ENCODE measurements at regions not wholly inside any gene's neighbourhood (a gene's known extent, or its start where the extent isn't known, plus 50 kb on each side); places are given as distances from the start of the nearest gene placed in this dataset.
"Not testable (repeated sequence)": the region's sequence is repeated elsewhere in the genome, so short reads cannot be mapped to it uniquely, and the experiment has no call there.

DNA sequence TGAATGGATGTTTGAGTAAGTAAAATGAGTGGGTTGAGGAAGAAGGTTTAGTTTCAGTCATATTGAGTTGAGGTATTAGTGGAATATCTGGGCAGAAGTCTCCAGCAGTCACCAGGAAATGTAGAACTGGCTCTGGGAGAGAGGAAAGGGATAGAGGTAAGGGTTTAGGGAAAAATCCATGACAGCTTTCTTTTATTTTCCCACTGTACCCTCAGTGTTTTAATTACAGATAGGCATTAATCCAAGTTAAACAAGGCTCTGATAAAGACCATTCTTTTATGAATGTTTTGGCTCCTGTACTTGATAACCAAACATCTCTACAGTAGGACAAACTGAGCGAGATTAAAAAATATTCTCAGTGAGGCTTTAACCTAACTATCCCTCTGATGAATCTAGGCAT lies 318.4 kb upstream of the SYNCRIP start:
- no peak for DNase-seq (ENCODE audit: low spot score)

DNA sequence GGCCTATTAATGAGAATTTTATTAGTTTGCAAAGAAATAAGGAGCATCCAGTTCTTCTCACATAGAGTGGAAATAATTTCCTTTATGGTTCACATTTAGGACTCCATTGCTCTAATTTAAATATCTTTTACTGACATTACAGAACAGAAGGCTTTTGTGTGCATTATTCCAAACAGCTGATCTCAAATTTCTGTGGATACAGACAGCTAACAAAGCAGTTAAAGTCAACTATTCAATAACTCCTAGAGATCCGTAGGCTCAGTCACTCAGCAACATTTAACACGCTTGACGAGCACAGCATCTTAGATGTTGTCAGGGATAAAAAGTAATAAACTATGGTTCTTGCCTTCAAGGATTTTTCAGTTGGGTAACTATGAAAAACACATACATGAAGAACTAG lies 305.8 kb upstream of the SYNCRIP start:
- no peak for DNase-seq (ENCODE audit: low spot score)

DNA sequence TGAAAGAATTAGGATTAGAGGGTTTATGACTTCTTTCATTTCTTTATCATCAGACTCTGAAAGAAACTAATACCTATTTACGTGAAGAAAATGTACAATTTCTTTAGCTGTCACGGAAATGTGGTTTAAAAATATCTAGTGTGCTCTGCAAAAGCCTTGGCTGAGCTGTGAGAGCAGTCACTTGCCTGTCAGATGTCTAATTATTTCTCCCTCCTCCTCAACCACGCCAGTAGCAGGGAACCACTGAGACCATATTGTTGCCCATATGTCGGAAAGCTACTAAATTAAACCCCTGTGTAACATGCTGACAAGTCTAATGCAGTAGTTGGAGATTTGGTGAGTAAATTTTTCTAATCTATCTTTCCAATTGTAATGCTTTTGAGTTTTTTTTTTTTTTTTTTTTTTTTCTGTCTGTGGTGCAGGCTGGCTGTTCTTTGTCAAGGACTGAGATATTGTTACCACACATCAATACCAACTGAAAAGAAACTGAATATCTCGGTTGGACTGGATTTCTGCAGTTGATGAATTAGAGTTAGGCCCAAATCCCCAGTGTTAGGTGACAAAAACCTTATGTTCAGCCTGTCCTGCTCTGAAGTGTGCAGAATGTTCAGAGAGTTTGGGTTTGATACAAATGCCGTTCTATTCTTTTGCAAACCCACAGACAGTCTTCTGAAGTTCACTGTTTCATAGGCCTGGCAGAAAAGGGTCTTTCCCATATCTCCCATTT lies 302.9 kb upstream of the SYNCRIP start:
- no peak for DNase-seq (ENCODE audit: low spot score)

GRCh38 chr6:85944776-85945175 lies 302.1 kb upstream of the SYNCRIP start:
- DNase-seq (ENCODE audit: low spot score), result no peak

GRCh38 chr6:85942844-85943243 lies 300.2 kb upstream of the SYNCRIP start:
- DNase-seq (ENCODE audit: low spot score), result no peak

GRCh38 chr6:85936916-85937315 lies 294.2 kb upstream of the SYNCRIP start:
- no peak for DNase-seq (ENCODE audit: low spot score)

DNA sequence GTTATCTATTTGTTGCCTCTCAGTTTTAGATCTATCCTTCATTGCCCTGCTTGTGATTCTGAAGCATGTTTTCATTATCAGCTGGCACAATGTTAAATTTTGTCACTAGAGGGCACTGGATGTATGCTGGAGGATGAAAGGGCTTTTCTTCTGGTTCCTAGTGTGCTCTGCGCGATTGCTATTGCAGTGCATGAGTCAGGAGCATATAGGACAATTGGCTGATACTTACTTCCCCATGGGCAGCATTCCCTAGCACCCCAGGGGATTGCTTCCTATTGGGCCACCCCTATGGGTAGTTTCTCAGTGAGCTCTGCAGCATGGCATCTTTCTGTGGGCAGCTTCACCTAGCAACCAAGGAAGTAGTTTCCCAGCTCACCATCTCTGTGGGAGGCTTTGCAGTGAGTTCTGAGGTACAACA lies 280.3 kb upstream of the SYNCRIP start:
- DNase-seq (ENCODE audit: low spot score), result no peak

GRCh38 chr6:85920782-85921181 lies 278.1 kb upstream of the SYNCRIP start:
- DNase-seq (ENCODE audit: low spot score), result no peak

DNA sequence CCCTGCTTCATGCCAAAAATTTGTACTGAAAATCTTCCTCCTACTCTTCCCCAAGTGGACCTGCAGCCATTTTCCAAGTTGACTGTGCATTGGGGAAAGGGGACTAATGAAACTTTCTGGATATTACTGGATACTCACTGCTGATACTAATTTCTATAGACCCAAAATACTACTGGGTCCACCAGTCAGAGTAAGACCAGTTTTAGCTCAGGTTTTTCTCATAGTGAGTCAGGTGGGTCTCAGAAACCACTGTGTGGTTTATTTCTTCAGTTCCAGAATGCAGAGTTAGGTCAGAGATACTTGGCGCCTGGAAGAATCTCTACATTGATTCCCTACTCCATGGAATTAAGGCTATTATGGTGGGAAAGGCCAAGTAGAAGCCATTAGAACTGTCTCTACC lies 274.8 kb upstream of the SYNCRIP start:
- no peak for DNase-seq (ENCODE audit: low spot score)

DNA sequence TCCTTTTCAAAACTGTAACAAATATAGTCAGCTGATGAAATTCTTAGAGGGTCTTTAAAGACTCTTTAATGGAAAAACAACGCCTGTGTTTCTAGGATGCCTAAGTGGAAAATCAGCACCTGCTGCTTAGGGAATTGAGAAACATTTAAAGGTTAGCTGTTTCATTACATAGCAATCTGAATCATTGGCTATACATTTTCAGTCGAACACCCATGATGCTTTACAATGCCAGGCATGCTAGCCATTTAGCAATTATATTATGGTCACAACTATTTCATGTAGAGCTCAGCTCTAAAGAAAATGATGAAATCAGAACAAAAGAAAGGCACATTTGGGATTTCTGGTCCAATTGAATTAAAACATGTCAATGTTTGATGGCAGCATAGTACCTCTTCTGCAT lies 270.3 kb upstream of the SYNCRIP start:
- no peak for DNase-seq (ENCODE audit: low spot score)

- no peak for DNase-seq (ENCODE audit: low spot score)
Measured at GRCh38 chr6:85912582-85912981, 269.9 kb upstream of the SYNCRIP start.

DNA sequence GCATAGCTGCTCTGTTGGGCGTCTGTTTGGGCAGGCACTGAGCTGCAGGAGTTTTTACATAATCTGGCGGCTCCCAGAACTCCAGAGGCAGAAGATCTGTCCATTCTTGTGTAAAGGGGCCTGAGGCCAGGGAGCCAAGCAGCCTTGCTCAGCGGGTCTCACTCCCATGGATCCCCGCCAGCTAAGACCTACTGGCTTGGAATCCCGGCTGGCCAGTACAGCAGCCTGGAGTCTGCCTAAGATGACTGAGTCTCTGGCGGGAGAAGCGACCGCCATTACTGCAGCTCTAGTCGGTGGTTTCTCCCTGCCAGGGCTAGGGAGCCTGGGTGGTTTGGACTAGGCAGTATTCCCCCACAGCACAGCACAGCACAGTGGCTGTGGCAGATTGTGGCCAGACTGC lies 268.4 kb upstream of the SYNCRIP start:
- no peak for DNase-seq (ENCODE audit: low spot score)

GRCh38 chr6:85908120-85908519 lies 265.4 kb upstream of the SYNCRIP start:
- DNase-seq (ENCODE audit: low spot score), result not testable (repeated sequence)

- DNase-seq (ENCODE audit: low spot score), result no peak
Measured at GRCh38 chr6:85892346-85892745, 249.7 kb upstream of the SYNCRIP start.

- no peak for DNase-seq (ENCODE audit: low spot score)
Measured at GRCh38 chr6:85887461-85887860, 244.8 kb upstream of the SYNCRIP start.

- DNase-seq (ENCODE audit: low spot score), result no peak
Measured at GRCh38 chr6:85868685-85869084, 226.0 kb upstream of the SYNCRIP start.

GRCh38 chr6:85867595-85867994 lies 224.9 kb upstream of the SYNCRIP start:
- DNase-seq (ENCODE audit: low spot score), result no peak

DNA sequence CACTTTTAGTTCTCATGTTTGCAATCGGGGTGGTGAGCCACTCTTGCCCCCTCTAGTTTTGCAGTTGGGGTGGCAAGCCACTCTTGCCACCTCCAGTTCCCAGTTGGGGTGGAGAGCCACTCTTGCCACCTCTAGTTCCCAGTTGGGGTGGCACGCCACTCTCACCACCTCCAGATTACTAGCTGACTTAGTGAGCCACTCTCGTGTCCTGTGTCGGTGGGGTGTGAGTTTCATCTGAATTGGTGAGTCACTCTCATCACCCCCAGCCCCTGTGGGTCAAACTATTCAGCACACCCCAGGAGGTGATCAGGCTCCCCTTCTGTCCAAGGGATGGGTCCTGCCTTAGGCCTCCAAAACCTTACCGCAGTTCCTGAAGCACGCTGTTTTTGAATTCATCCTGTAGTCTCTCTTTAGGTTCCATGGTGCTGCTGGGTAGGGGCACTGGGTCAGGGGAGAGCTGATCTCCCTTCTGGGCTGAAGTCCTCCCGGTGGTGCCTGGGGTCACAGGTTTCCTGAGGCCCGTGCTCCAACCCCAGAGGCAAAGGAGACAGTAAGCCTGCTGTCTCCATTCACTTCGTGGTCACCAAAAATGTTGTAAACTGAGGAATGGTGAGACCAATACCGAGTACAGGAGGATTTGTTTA lies 224.2 kb upstream of the SYNCRIP start:
- no peak for DNase-seq (ENCODE audit: low spot score)

DNA sequence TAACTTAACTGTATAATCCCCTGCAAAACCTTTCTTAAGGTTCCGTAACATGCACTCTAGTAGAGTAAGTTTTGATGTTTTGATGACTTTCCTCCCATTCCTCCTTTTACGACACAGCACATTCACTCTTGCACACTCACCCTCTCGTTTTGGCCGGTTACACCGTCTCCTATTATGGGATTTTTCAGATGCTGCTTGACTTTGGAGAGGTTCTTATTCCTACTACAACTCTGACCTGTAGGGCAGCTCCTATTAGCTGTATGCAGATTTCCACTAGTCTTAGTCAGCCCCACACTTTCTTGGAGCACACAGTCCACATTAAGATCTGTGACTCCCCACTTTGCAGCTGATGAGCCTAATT lies 223.7 kb upstream of the SYNCRIP start:
- DNase-seq (ENCODE audit: low spot score), result no peak

DNA sequence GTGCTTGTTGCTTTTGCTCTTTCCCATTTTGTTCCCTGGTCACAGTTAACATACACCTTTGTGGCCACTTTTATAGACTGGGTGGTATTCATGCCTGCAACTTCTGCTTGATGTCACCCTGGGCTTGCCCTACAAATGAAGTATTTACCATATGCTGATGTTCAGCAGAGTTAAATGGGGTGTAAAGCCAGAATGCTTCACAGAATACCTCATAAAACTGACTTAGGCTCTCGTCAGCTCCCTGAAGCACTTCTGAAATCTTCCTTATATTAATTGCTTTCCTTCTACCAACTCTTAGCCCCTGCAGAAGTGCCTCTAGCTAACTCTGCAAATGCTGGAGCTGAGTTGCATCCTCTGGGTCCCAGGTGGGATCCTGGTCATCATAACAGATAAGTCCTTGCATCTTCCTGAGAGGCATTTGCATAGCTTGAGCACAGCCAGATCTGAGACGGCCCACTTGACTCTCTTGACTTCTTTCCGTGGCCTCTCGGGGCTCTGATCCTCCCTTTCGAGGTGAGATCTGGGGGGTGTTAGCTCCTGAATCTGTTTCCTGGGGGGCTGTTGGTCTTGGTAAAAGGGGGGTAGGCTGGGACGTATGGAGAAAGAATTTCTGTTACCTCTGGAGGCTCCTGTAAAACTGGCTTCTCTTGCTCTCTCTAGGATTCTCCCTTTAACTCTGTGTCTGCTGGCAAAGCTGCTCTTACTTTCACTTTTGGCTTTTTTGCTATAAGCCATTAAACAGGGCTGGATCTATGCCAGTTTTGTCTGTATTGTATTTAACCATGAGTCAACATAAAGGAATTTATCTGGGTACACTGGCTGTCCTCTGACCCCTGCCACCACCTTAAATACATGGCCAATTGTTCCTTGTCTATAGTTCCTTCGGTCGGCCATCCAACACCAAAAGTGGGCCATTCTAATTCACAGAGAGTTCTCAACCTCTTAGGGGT lies 223.0 kb upstream of the SYNCRIP start:
- no peak for DNase-seq (ENCODE audit: low spot score)

DNA sequence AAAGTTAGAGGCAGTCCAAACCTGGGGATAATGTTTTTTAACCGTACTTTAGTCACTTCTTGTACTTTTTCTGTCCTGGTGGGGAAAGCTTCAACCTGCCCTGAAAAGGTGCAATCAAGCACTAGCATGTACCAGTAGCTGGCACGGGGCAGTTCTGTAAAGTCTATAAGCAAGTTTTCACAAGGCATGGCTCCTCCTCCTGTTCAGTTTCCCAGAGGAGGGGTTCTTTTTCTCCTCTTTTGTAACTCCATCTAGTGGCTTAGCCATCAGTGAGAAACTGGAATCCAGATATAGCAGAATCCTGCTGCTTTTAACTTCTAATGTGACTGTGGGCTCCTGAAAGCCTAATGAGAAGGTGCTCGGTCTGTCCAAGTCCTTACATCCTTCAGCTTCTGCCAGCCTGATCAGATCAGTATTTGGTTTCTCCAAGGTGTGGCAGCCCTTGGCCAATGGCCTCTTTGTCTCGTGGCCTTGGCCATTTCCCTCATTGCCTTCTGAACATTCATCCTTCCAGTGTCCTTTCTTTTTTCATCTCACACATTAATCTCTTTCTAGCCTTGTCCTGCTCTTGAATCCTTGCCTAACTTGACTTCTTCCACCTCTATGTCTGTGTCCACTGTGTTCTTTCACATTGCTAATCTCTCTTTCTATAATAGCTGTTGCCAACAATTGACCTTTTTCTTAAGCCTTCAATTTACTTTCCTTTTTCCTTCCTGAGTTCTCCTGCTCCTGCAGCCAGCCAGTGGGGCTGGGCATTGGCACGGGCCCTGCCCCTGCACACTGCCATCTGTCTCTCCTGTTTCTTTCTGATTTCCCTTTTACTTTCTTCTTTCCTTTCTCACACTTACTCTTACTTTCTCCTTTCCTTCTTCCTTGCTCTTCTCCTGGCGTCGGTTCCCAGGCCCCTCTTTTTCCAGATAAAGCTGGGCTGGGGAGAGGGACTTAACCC lies 222.0 kb upstream of the SYNCRIP start:
- DNase-seq (ENCODE audit: low spot score), result no peak

GRCh38 chr6:85856235-85856634 lies 213.5 kb upstream of the SYNCRIP start:
- no peak for DNase-seq (ENCODE audit: low spot score)

Measured in ureter (tissue), 1 donor.